DMS53 (cell line): ENCODE measurements at regions not wholly inside any gene's neighbourhood (a gene's known extent, or its start where the extent isn't known, plus 50 kb on each side); places are given as distances from the start of the nearest gene placed in this dataset.
"Not testable (repeated sequence)": the region's sequence is repeated elsewhere in the genome, so short reads cannot be mapped to it uniquely, and the experiment has no call there.

Experiments
- DNase-seq: peaks from one replicate; lab custom pipeline; 2025; lab: John Stamatoyannopoulos, UW

- no peak for DNase-seq
Measured at GRCh38 chr21:15431053-15431452, 298.7 kb upstream of the USP25 start.

- DNase-seq, result no peak
Measured at GRCh38 chr21:15433091-15433490, 296.7 kb upstream of the USP25 start.

DNA sequence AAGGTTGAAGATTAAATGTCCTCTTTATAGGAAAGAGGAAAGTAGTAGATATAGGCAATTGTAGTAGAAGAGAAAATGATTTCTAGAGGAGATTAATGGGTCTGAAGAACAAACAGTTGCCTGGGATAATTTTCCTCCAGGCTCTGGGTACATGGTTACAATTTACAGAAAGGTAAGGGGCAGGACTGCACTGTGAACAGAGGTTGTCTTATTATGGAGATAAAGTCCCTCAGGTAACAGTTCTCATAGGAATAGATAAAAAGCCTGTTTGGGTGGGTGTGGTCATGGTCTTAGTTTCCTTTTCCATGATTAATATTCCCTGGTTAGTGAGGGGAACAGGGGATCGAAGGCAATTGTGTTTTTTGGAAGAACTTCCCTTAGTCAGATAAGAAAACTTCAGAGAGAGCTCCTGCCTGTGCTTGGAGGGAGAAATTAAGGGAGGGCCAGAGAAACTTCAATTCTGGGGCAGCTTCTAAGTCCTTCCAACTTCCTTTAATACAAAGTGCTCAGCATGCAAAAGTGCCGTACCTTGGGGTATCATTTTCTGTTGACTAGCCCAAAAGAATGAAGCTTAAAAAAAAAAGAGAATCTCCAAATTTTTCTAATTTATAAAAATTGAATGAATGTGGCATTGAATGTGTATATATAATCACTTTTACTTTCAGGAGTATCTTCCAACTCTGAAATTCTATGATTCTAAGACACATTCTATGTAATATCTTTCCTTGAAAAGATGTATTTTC lies 295.4 kb upstream of the USP25 start:
- DNase-seq, result no peak

DNA sequence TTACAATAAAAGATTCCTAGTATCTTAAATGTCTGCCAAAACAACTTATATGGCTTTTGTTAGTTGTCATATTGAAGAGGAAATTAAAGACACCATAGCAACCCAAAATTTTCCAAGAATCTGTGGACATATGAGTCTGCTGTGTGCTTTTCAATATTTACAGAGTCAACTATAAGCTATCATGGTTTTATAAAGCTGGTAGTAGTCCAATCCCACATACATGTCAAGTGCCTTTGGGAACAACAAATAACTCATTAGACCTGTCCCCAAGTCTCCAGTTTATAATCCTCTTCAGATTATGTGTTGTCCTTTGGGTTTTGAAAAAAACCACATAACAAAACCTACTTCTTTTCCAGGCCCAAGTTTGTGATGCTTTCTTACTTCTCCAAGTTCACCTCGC lies 293.8 kb upstream of the USP25 start:
- DNase-seq, result no peak

GRCh38 chr21:15437883-15438282 lies 291.9 kb upstream of the USP25 start:
- DNase-seq, result no peak

- no peak for DNase-seq
Measured at GRCh38 chr21:15439726-15440125, 290.1 kb upstream of the USP25 start.

DNA sequence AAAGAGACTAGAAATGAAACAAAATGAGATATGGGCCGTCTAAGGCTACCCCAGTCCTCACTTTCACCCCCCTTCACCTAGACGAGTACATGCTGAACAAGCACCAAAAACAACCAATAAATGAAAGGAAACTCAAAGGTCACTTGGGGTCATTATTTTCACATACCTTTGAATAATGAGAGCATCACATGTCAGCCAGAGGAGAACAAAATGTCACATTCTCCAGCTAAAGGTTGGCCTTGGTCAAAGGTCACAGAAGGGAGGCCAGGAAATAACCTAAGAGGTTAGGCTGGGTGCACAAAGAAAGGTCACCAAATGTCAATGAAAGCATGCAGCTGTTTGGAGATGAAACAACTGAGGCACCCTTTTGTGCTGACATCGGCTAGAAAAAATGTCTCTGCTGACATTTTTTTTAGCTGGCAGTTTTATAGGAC lies 288.7 kb upstream of the USP25 start:
- no peak for DNase-seq

- no peak for DNase-seq
Measured at GRCh38 chr21:15441992-15442391, 287.8 kb upstream of the USP25 start.

GRCh38 chr21:15442743-15443469 lies 286.9 kb upstream of the USP25 start:
- DNase-seq, result no peak

DNA sequence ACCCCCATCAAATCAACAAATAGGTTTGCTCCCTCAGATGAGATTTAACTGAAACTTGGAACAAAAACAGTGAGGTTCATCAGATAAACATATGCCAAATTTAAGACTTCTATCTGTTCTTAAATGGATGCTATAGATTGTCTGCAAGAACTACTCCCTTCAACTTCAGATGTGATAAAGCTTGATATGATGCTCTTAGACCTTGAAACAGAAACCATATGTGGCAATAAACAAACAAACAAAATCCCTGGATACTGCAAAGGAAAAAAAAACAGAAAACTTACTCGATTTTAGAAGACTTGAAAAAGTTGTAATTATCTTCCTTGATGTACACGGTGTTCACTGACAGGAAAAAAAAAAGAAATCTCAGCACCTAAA lies 286.1 kb upstream of the USP25 start:
- no peak for DNase-seq

- DNase-seq, result peak; percentile 24
Measured at GRCh38 chr21:15444118-15444960, 285.4 kb upstream of the USP25 start.

DNA sequence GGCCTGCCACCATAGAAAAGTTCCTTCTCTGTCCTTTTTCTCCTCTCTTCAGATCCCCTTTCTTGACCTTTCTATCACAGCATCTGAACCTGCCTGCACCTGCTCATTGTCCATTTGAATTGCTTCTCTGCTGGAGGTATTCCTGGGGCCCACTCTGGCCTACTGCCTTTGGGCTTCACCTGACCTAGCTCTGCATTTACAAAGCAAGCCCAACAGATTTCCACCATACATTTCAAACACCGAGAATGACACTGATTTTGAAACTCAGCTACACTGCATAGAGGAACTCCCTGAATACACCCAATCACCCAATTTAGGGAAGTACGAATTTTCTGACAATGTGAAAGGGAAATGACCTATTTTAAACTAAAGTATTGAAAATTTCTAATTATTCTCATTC lies 284.5 kb upstream of the USP25 start:
- DNase-seq, result no peak

GRCh38 chr21:15446223-15446622 lies 283.6 kb upstream of the USP25 start:
- DNase-seq, result no peak

- DNase-seq, result no peak
Measured at GRCh38 chr21:15449556-15449955, 280.2 kb upstream of the USP25 start.

GRCh38 chr21:15453261-15453660 lies 276.5 kb upstream of the USP25 start:
- no peak for DNase-seq

DNA sequence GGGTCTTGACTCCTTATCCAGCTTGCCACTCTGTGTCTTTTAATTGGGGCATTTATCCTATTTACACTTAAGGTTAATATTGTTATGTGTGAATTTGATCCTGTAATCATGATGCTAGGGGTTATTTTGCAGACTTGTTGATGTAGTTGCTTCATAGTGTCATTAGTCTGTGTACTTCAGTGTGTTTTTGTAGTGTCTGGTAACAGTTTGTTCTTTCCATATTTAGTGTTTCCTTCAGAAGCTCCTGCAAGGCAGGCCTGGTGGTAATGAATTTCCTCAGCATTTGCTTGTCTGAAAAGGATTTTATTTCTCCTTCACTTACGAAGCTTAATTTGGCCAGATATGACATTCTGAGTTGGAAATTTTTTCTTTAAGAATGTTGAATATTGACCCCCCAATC lies 276.0 kb upstream of the USP25 start:
- DNase-seq, result not testable (repeated sequence)

GRCh38 chr21:15454931-15455330 lies 274.9 kb upstream of the USP25 start:
- DNase-seq, result not testable (repeated sequence)

DNA sequence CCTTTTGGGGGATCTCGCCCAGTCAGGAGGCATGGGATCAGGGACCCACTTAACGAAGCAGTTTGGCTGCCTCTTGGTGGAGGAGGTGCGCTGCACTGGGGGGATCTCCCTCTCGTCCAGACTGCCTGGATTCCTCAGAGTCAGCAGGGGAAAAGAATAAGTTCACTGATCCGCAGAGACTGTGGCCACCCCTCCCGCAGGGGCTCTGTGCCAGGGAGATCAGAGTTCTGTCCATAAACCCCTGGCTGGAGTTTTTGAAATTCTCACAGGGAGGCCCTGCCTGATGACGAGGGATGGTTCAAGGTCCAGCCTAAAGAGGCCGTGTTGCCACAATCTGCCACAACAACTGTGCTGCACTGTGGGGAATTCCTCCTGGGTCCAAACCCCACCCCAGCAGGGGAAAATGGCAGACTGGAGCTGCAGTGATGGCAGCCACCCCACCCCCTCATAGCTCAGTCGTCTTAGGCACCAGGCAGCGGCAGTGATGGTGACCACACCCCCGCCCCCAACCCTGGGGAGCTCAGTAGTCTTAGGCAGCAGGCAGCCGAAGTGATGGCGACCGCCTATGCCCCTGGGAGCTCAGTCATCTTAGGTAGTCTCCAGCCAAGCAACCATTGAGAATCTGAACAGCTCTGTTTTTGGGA lies 273.8 kb upstream of the USP25 start:
- no peak for DNase-seq

GRCh38 chr21:15457965-15458364 lies 271.8 kb upstream of the USP25 start:
- no peak for DNase-seq

GRCh38 chr21:15462092-15462491 lies 267.7 kb upstream of the USP25 start:
- DNase-seq, result no peak

DNA sequence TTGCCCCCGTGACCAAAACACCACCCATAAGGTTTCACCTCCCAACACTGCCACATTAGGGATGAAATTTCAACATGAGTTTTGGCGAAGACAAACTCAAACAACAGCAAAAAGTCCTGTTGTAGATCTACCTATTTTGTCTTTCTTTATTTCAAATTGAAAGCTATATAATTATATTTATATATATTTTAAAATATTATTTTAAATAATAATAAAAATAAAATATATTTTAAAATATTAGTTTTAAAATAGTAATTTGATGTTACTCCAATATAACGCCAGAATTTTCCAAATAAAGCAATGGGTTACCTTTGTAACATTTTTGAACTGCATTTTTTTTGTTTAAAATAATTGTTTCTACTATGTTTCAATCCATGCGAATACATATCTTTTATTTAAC lies 263.5 kb upstream of the USP25 start:
- no peak for DNase-seq

GRCh38 chr21:15468368-15468767 lies 261.4 kb upstream of the USP25 start:
- DNase-seq, result no peak
